K562 (cell line): ENCODE measurements at regions not wholly inside any gene's neighbourhood (a gene's known extent, or its start where the extent isn't known, plus 50 kb on each side); places are given as distances from the start of the nearest gene placed in this dataset.

Experiments used
- CBX5 ChIP-seq: IDR thresholded peaks from 2 replicates; pipeline ENCODE4 v1.6.1; 2014; ENCODE audit warnings: low read depth, borderline replicate concordance
- MAFK ChIP-seq: IDR thresholded peaks from 2 replicates; pipeline ENCODE4 v1.6.1; 2011; ENCODE audit warnings: low read length, improper control_type of control experiment
- MTA2 ChIP-seq: fragments of 450-650 bp; IDR thresholded peaks from 2 replicates; pipeline ENCODE4 v1.6.1; 2016; ENCODE audit warnings: low read depth
- NFRKB ChIP-seq: fragments of 450-650 bp; IDR thresholded peaks from 2 replicates; pipeline ENCODE4 v1.6.1; 2016; ENCODE audit warnings: low read depth
- NR2C2 ChIP-seq, 2 experiments: fragments of 200-800 bp in 1 of 2; sonication (Bioruptor generic) in 1 of 2; sonication (generic) in 1 of 2; formaldehyde crosslinking in 1 of 2; IDR thresholded peaks; 2 replicates each; pipeline versions ENCODE4 v1.6.1 to v1.8.0; 2016 to 2022; ENCODE audit warnings: mild to moderate bottlenecking in 1 of 2, missing compliant biosample characterization in 1 of 2, missing genetic modification characterization in 1 of 2, missing genetic modification reagents in 1 of 2
- NR4A1 ChIP-seq, 2 experiments: fragments of 250-450 bp in 1 of 2; fragments of 450-650 bp in 1 of 2; sonication (Bioruptor Pico) in 1 of 2; IDR thresholded peaks; 2 replicates each; pipeline versions ENCODE4 v1.4.0 to v1.6.1; 2016 to 2020; ENCODE audit warnings: mild to moderate bottlenecking in 2 of 2, missing compliant biosample characterization in 1 of 2, missing genetic modification characterization in 1 of 2, moderate library complexity in 1 of 2
- POLR2A ChIP-seq: fragments of 450-650 bp; conservative IDR thresholded peaks from 2 replicates; pipeline ENCODE4 v1.6.1; 2016
- SETDB1 ChIP-seq: IDR thresholded peaks from one replicate; pipeline ENCODE4 v1.6.1; 2012; ENCODE audit warnings: low read length, control low read depth, inconsistent platforms
- SRF ChIP-seq, 2 experiments: fragments of 250-450, 450-650 bp in 1 of 2; sonication (Bioruptor Pico) in 1 of 2; sonication (generic) in 1 of 2; formaldehyde crosslinking; IDR thresholded peaks; 2 replicates each; pipeline versions ENCODE4 v1.5.0 to v1.5.1; 2020 to 2022; ENCODE audit warnings: mild to moderate bottlenecking in 1 of 2, missing genetic modification reagents in 1 of 2
- ZNF24 ChIP-seq: fragments of 450-650 bp; IDR thresholded peaks from 2 replicates; pipeline ENCODE4 v1.6.1; 2016
- ZNF77 ChIP-seq: fragments of 250-450 bp; sonication (Bioruptor Pico); IDR thresholded peaks from 2 replicates; pipeline ENCODE4 v1.5.0; 2020
- TF ChIP-seq, protein P1 (sequence below), 3 experiments: IDR thresholded peaks in 2 of 3; conservative IDR thresholded peaks in 1 of 3; 2 replicates each; pipeline ENCODE4 v1.5.1; 2011 to 2012; ENCODE audit warnings: low read length in 3 of 3, mild to moderate bottlenecking in 3 of 3, control low read depth in 2 of 3, improper control_type of control experiment in 1 of 3, inconsistent platforms in 1 of 3, low read depth in 1 of 3, mixed read lengths in 1 of 3, moderate library complexity in 1 of 3; ENCODE audit not compliant: insufficient read depth in 2 of 3
- TF ChIP-seq, protein P2 (sequence below): fragments of 450-650 bp; IDR thresholded peaks from 2 replicates; pipeline ENCODE4 v1.6.1; 2017; ENCODE audit warnings: mild to moderate bottlenecking, moderate library complexity

DNA sequence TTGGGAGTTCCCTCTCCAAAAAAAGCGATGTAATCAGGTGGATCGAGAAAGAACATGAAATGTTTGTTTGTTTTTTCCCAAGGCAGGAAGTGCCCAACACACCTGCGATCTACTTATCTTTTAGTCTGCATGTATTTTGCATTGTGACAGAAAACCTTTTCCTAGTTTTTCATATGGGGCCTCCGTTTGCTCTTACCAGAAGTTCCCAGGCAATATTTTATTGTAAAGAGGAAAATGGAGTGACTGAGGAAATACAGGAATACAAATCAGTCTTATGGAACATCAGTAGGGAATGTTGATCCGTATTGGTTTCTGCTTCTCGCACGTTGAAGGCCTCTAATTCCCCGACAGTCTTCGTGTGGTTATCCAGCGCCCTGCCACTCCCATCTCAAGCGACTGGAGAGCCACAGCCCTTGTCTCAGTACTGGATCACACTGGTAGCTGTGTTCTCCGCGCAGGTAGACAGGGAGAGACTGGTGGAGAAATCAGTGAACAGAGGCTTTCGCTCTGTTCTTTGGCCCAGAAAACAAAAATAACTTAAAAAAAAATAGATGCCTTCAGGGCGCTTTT lies 107.4 kb downstream of the TRIM27 start:
- TF ChIP-seq NR4A1 (CRISPR knock-in tag; IDR thresholded peaks at IDR 0.05) (no peak), NR4A1 (tag; IDR thresholded peaks at IDR 0.05) (no peak), POLR2A (no peak), SETDB1 (no peak), NR2C2 (CRISPR knock-in tag; IDR thresholded peaks at IDR 0.05) (no peak), NR2C2 (tag; IDR thresholded peaks at IDR 0.05) (no peak), MAFK (no peak), NFRKB (no peak), MTA2 (no peak), ZNF77 (CRISPR knock-in tag) (no peak), CBX5 (no peak), SRF (CRISPR knock-in tag; IDR thresholded peaks at IDR 0.05) (no peak), ZNF24 (0 out of 2 replicates have a peak, but pooled peaks have one; percentile 4)
- TF ChIP-seq, protein P1, sequence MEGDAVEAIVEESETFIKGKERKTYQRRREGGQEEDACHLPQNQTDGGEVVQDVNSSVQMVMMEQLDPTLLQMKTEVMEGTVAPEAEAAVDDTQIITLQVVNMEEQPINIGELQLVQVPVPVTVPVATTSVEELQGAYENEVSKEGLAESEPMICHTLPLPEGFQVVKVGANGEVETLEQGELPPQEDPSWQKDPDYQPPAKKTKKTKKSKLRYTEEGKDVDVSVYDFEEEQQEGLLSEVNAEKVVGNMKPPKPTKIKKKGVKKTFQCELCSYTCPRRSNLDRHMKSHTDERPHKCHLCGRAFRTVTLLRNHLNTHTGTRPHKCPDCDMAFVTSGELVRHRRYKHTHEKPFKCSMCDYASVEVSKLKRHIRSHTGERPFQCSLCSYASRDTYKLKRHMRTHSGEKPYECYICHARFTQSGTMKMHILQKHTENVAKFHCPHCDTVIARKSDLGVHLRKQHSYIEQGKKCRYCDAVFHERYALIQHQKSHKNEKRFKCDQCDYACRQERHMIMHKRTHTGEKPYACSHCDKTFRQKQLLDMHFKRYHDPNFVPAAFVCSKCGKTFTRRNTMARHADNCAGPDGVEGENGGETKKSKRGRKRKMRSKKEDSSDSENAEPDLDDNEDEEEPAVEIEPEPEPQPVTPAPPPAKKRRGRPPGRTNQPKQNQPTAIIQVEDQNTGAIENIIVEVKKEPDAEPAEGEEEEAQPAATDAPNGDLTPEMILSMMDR (IDR thresholded peaks at IDR 0.05 in 2 of 3, conservative IDR thresholded peaks at IDR 0.05 in 1 of 3; ENCODE audit: insufficient read depth in 2 of 3, low read depth in 1 of 3, low read length in 3 of 3), result no peak
- TF ChIP-seq, protein P2, sequence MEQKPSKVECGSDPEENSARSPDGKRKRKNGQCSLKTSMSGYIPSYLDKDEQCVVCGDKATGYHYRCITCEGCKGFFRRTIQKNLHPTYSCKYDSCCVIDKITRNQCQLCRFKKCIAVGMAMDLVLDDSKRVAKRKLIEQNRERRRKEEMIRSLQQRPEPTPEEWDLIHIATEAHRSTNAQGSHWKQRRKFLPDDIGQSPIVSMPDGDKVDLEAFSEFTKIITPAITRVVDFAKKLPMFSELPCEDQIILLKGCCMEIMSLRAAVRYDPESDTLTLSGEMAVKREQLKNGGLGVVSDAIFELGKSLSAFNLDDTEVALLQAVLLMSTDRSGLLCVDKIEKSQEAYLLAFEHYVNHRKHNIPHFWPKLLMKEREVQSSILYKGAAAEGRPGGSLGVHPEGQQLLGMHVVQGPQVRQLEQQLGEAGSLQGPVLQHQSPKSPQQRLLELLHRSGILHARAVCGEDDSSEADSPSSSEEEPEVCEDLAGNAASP, result no peak
